DND-41 (cell line): ENCODE measurements at regions not wholly inside any gene's neighbourhood (a gene's known extent, or its start where the extent isn't known, plus 50 kb on each side); places are given as distances from the start of the nearest gene placed in this dataset.

Experiments used
- EZH2 ChIP-seq: IDR thresholded peaks from 3 replicates; pipeline ENCODE4 v1.6.1; 2012; ENCODE audit warnings: borderline replicate concordance, low read depth, mild to moderate bottlenecking, moderate library complexity, low read length, inconsistent platforms; ENCODE audit not compliant: severe bottlenecking
- TF ChIP-seq, protein P1 (sequence below): IDR thresholded peaks from 2 replicates; pipeline ENCODE4 v1.5.1; 2012; ENCODE audit warnings: borderline replicate concordance, low read length, moderate library complexity, mild to moderate bottlenecking; ENCODE audit not compliant: poor library complexity, severe bottlenecking; ENCODE audit errors: extremely low read depth

DNA sequence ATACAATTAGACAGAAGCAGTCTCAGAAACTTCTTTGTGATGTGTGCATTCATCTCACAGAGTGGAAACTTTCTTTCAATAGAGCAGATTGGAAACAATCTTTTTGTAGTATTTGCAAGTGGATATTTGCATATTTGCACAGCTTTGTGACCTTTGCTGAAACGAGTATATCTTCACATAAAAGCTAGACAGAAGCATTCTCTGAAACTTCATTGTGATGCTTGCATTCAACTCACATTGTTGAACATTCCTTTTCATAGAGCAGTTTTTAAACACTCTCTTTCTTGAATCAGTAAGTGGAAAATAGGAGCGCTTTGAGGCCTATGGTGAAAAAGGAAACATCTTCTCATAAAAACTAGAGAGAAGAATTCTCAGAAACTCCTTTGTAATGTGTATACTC is 657.9 kb upstream of the ZNF337 start:
- TF ChIP-seq EZH2: no peak
- TF ChIP-seq, protein P1, sequence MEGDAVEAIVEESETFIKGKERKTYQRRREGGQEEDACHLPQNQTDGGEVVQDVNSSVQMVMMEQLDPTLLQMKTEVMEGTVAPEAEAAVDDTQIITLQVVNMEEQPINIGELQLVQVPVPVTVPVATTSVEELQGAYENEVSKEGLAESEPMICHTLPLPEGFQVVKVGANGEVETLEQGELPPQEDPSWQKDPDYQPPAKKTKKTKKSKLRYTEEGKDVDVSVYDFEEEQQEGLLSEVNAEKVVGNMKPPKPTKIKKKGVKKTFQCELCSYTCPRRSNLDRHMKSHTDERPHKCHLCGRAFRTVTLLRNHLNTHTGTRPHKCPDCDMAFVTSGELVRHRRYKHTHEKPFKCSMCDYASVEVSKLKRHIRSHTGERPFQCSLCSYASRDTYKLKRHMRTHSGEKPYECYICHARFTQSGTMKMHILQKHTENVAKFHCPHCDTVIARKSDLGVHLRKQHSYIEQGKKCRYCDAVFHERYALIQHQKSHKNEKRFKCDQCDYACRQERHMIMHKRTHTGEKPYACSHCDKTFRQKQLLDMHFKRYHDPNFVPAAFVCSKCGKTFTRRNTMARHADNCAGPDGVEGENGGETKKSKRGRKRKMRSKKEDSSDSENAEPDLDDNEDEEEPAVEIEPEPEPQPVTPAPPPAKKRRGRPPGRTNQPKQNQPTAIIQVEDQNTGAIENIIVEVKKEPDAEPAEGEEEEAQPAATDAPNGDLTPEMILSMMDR: no peak
